ENCODE measurements at regions not wholly inside any gene's neighbourhood (a gene's known extent, or its start where the extent isn't known, plus 50 kb on each side); places are given as distances from the start of the nearest gene placed in this dataset.

DNA sequence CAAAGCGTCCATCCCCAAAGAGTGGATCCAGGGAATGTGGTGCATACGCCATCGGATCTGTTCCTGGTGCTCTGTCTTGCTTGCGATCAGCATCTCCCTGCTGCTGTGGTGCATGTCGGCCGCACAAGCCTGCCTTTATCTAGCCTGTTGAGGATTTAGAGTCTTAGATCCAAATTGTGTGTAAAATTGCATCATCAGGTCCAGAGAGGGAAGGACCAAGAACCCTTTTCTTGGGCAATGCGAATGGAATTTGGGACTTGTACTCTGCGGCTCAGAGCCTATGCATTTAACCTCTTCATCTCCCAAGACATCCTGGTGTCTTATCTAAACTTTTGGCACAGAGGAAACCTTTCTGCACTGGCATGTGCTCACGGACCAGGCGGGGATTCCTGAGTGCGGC is 1238.7 kb downstream of the TBC1D22A start:
- no peak for TF ChIP-seq RFX5 (IDR thresholded peaks at IDR 0.05; ENCODE audit: low read depth, low read length)
- TF ChIP-seq POLR2A (IDR thresholded peaks at IDR 0.05; ENCODE audit: low read depth, low read length), result no peak
- TF ChIP-seq, protein P1, sequence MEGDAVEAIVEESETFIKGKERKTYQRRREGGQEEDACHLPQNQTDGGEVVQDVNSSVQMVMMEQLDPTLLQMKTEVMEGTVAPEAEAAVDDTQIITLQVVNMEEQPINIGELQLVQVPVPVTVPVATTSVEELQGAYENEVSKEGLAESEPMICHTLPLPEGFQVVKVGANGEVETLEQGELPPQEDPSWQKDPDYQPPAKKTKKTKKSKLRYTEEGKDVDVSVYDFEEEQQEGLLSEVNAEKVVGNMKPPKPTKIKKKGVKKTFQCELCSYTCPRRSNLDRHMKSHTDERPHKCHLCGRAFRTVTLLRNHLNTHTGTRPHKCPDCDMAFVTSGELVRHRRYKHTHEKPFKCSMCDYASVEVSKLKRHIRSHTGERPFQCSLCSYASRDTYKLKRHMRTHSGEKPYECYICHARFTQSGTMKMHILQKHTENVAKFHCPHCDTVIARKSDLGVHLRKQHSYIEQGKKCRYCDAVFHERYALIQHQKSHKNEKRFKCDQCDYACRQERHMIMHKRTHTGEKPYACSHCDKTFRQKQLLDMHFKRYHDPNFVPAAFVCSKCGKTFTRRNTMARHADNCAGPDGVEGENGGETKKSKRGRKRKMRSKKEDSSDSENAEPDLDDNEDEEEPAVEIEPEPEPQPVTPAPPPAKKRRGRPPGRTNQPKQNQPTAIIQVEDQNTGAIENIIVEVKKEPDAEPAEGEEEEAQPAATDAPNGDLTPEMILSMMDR (conservative IDR thresholded peaks at IDR 0.05; ENCODE audit: low read depth, low read length), result no peak

Data from IMR-90 (cell line).